ENCODE measurements at regions not wholly inside any gene's neighbourhood (a gene's known extent, or its start where the extent isn't known, plus 50 kb on each side); places are given as distances from the start of the nearest gene placed in this dataset.

- H3K36me3 ChIP-seq: no peaks in the 10 kb centered on the region
- intact Hi-C loops (cut with DNase I): no loop called here
These were observed 69.4 kb upstream of the AGA start for GRCh38 chr4:177511611-177512010.

GRCh38 chr4:177512646-177513045, 70.4 kb upstream of the AGA start:
- Histone ChIP-seq H3K4me1 (no peaks in the 10 kb centered on the region), H3K36me3 (no peaks in the 10 kb centered on the region), H3K9me3 (no peaks in the 10 kb centered on the region), H3K4me3 (no peak overlapping the region), H3K27me3 (no peaks in the 10 kb centered on the region), H3K27ac (no peak overlapping the region)
- intact Hi-C loops (cut with DNase I): no loop called here
- no peak for DNase-seq
- ATAC-seq: no peak
- TF ChIP-seq CTCF (IDR thresholded peaks at IDR 0.05): no peak

More at GRCh38 chr4:177511611-177512010, 69.4 kb upstream of the AGA start:
- no peaks in the 10 kb centered on the region for H3K27me3 ChIP-seq
- no peak for TF ChIP-seq CTCF (IDR thresholded peaks at IDR 0.05)
- DNase-seq (no peak), ATAC-seq (peak; percentile 57)
- no peaks in the 10 kb centered on the region for H3K9me3 ChIP-seq
- no peak overlapping the region for H3K27ac ChIP-seq
- H3K4me1 ChIP-seq: no peaks in the 10 kb centered on the region
- H3K4me3 ChIP-seq: no peak overlapping the region

GRCh38 chr4:177517862-177518261, 75.6 kb upstream of the AGA start:
- no peak for TF ChIP-seq CTCF (IDR thresholded peaks at IDR 0.05)
- no peaks in the 10 kb centered on the region for H3K27me3 ChIP-seq
- no peaks in the 10 kb centered on the region for H3K4me1 ChIP-seq
- intact Hi-C loops (cut with DNase I): no loop called here
- DNase-seq (no peak), ATAC-seq (no peak)
- H3K36me3 ChIP-seq: no peaks in the 10 kb centered on the region
- H3K9me3 ChIP-seq: no peaks in the 10 kb centered on the region
- no peak overlapping the region for H3K27ac ChIP-seq
- no peak overlapping the region for H3K4me3 ChIP-seq

- H3K4me3 ChIP-seq: no peak overlapping the region
- H3K27ac ChIP-seq: no peak overlapping the region
- H3K36me3 ChIP-seq: no peaks in the 10 kb centered on the region
- no peak for TF ChIP-seq CTCF (IDR thresholded peaks at IDR 0.05)
- intact Hi-C loops (cut with DNase I): no loop called here
- ATAC-seq: peak; percentile 35
- no peak for DNase-seq
- no peaks in the 10 kb centered on the region for H3K4me1 ChIP-seq
- H3K27me3 ChIP-seq: no peaks in the 10 kb centered on the region
- no peaks in the 10 kb centered on the region for H3K9me3 ChIP-seq
These were observed 77.4 kb upstream of the AGA start for GRCh38 chr4:177519481-177520260.

GRCh38 chr4:177528620-177529019, 86.4 kb upstream of the AGA start:
- DNase-seq: no peak
- no peaks in the 10 kb centered on the region for H3K9me3 ChIP-seq
- ATAC-seq: no peak
- intact Hi-C loops (cut with DNase I): no loop called here
- no peak overlapping the region for H3K4me3 ChIP-seq
- H3K27ac ChIP-seq: no peak overlapping the region
- H3K36me3 ChIP-seq: no peaks in the 10 kb centered on the region
- no peak for TF ChIP-seq CTCF (IDR thresholded peaks at IDR 0.05)
- no peaks in the 10 kb centered on the region for H3K4me1 ChIP-seq
- no peaks in the 10 kb centered on the region for H3K27me3 ChIP-seq
